SJCRH30 (cell line): ENCODE measurements at regions not wholly inside any gene's neighbourhood (a gene's known extent, or its start where the extent isn't known, plus 50 kb on each side); places are given as distances from the start of the nearest gene placed in this dataset.

ENCODE experiments used
- DNase-seq, 2 experiments: peaks; one replicate each; pipeline ENCODE4 v3.0.0-alpha.2; 2015 to 2020
- H3K27ac ChIP-seq: fragments of 250-450 bp; sonication (Bioruptor Pico); 2 replicates; pipeline ENCODE4 v1.5.1; 2020; ENCODE audit warnings: mild to moderate bottlenecking, moderate library complexity
- H3K27me3 ChIP-seq: fragments of 250-450 bp; sonication (Bioruptor Pico); 2 replicates; pipeline ENCODE4 v1.5.1; 2020; ENCODE audit warnings: mild to moderate bottlenecking, moderate library complexity
- H3K36me3 ChIP-seq: fragments of 250-450 bp; sonication (Bioruptor Pico); 2 replicates; pipeline ENCODE4 v1.5.1; 2020; ENCODE audit warnings: mild to moderate bottlenecking, moderate library complexity
- H3K4me1 ChIP-seq: fragments of 250-450 bp; sonication (Bioruptor Pico); 2 replicates; pipeline ENCODE4 v1.5.1; 2020; ENCODE audit warnings: mild to moderate bottlenecking, moderate library complexity
- H3K4me3 ChIP-seq: fragments of 250-450 bp; sonication (Bioruptor Pico); 2 replicates; pipeline ENCODE4 v1.5.1; 2020; ENCODE audit warnings: mild to moderate bottlenecking, moderate library complexity
- H3K9me3 ChIP-seq: fragments of 250-450 bp; sonication (Bioruptor Pico); replicated peaks from 2 replicates; pipeline ENCODE4 v1.5.1; 2020; ENCODE audit warnings: mild to moderate bottlenecking, moderate library complexity

- no peak overlapping the region for H3K27ac ChIP-seq
Measured at GRCh38 chr2:172340394-172340793, 87.0 kb upstream of the ITGA6 start.

GRCh38 chr2:172342078-172342477 is 85.3 kb upstream of the ITGA6 start:
- H3K27me3 ChIP-seq, result no peaks in the 10 kb centered on the region
- no peak overlapping the region for H3K4me3 ChIP-seq
- DNase-seq, result no peak
- no peaks in the 10 kb centered on the region for H3K9me3 ChIP-seq
- H3K27ac ChIP-seq, result no peak overlapping the region
- no peaks in the 10 kb centered on the region for H3K36me3 ChIP-seq
- H3K4me1 ChIP-seq, result no peaks in the 10 kb centered on the region

More at GRCh38 chr2:172340394-172340793, 87.0 kb upstream of the ITGA6 start:
- H3K27me3 ChIP-seq, result no peaks in the 10 kb centered on the region
- no peaks in the 10 kb centered on the region for H3K9me3 ChIP-seq
- no peaks in the 10 kb centered on the region for H3K36me3 ChIP-seq
- no peak for DNase-seq
- no peak overlapping the region for H3K4me3 ChIP-seq
- H3K4me1 ChIP-seq, result no peaks in the 10 kb centered on the region

- H3K9me3 ChIP-seq, result no peaks in the 10 kb centered on the region
- no peaks in the 10 kb centered on the region for H3K4me1 ChIP-seq
- DNase-seq, result no peak
- no peaks in the 10 kb centered on the region for H3K36me3 ChIP-seq
- no peaks in the 10 kb centered on the region for H3K27me3 ChIP-seq
- no peak overlapping the region for H3K27ac ChIP-seq
- no peak overlapping the region for H3K4me3 ChIP-seq
Measured at GRCh38 chr2:172342611-172343010, 84.8 kb upstream of the ITGA6 start.

GRCh38 chr2:172344159-172344558 is 83.2 kb upstream of the ITGA6 start:
- Histone ChIP-seq H3K27ac (no peak overlapping the region), H3K9me3 (no peaks in the 10 kb centered on the region)
- no peak for DNase-seq

GRCh38 chr2:172345956-172346555 is 81.3 kb upstream of the ITGA6 start:
- H3K4me3 ChIP-seq, result no peak overlapping the region
- no peaks in the 10 kb centered on the region for H3K27me3 ChIP-seq
- H3K9me3 ChIP-seq, result no peaks in the 10 kb centered on the region
- no peaks in the 10 kb centered on the region for H3K36me3 ChIP-seq
- no peaks in the 10 kb centered on the region for H3K4me1 ChIP-seq
- no peak overlapping the region for H3K27ac ChIP-seq
- no peak for DNase-seq

More at GRCh38 chr2:172344159-172344558, 83.2 kb upstream of the ITGA6 start:
- H3K4me3 ChIP-seq, result no peak overlapping the region
- no peaks in the 10 kb centered on the region for H3K36me3 ChIP-seq
- no peaks in the 10 kb centered on the region for H3K27me3 ChIP-seq
- no peaks in the 10 kb centered on the region for H3K4me1 ChIP-seq

- Histone ChIP-seq H3K9me3 (no peaks in the 10 kb centered on the region), H3K4me3 (no peak overlapping the region), H3K4me1 (no peaks in the 10 kb centered on the region), H3K27ac (no peak overlapping the region), H3K27me3 (no peaks in the 10 kb centered on the region), H3K36me3 (no peaks in the 10 kb centered on the region)
- DNase-seq, result no peak
Measured at GRCh38 chr2:172348555-172349288, 78.7 kb upstream of the ITGA6 start.

- H3K4me3 ChIP-seq, result no peak overlapping the region
- no peaks in the 10 kb centered on the region for H3K4me1 ChIP-seq
- DNase-seq, result no peak
- no peak overlapping the region for H3K27ac ChIP-seq
- no peaks in the 10 kb centered on the region for H3K9me3 ChIP-seq
- no peaks in the 10 kb centered on the region for H3K36me3 ChIP-seq
- no peaks in the 10 kb centered on the region for H3K27me3 ChIP-seq
Measured at GRCh38 chr2:172350839-172351479, 76.4 kb upstream of the ITGA6 start.

GRCh38 chr2:172351586-172351985 is 75.8 kb upstream of the ITGA6 start:
- no peaks in the 10 kb centered on the region for H3K36me3 ChIP-seq
- no peak overlapping the region for H3K4me3 ChIP-seq
- H3K4me1 ChIP-seq, result no peaks in the 10 kb centered on the region
- DNase-seq, result no peak
- H3K27ac ChIP-seq, result no peak overlapping the region
- H3K9me3 ChIP-seq, result no peaks in the 10 kb centered on the region
- H3K27me3 ChIP-seq, result no peaks in the 10 kb centered on the region

GRCh38 chr2:172354347-172354746 is 73.0 kb upstream of the ITGA6 start:
- Histone ChIP-seq H3K36me3 (no peaks in the 10 kb centered on the region), H3K27me3 (no peaks in the 10 kb centered on the region), H3K27ac (no peak overlapping the region), H3K9me3 (no peaks in the 10 kb centered on the region), H3K4me3 (no peak overlapping the region), H3K4me1 (no peaks in the 10 kb centered on the region)
- DNase-seq, result no peak

- Histone ChIP-seq H3K4me1 (no peaks in the 10 kb centered on the region), H3K36me3 (no peaks in the 10 kb centered on the region), H3K27ac (no peak overlapping the region), H3K9me3 (no peaks in the 10 kb centered on the region), H3K4me3 (no peak overlapping the region), H3K27me3 (no peaks in the 10 kb centered on the region)
- DNase-seq, result no peak
Measured at GRCh38 chr2:172357442-172357841, 69.9 kb upstream of the ITGA6 start.

GRCh38 chr2:172358691-172359556 is 68.5 kb upstream of the ITGA6 start:
- Histone ChIP-seq H3K4me1 (no peaks in the 10 kb centered on the region), H3K27ac (no peak overlapping the region), H3K4me3 (no peak overlapping the region), H3K36me3 (no peaks in the 10 kb centered on the region), H3K9me3 (no peaks in the 10 kb centered on the region), H3K27me3 (no peaks in the 10 kb centered on the region)
- DNase-seq, result no peak

- Histone ChIP-seq H3K27ac (no peak overlapping the region), H3K9me3 (no peaks in the 10 kb centered on the region), H3K36me3 (no peaks in the 10 kb centered on the region), H3K4me1 (no peaks in the 10 kb centered on the region), H3K4me3 (no peak overlapping the region), H3K27me3 (no peaks in the 10 kb centered on the region)
- no peak for DNase-seq
Measured at GRCh38 chr2:172361360-172361759, 66.0 kb upstream of the ITGA6 start.

GRCh38 chr2:172361840-172362239 is 65.5 kb upstream of the ITGA6 start:
- no peak for DNase-seq
- no peaks in the 10 kb centered on the region for H3K27me3 ChIP-seq
- H3K4me1 ChIP-seq, result no peaks in the 10 kb centered on the region
- no peaks in the 10 kb centered on the region for H3K36me3 ChIP-seq
- H3K27ac ChIP-seq, result no peak overlapping the region
- no peak overlapping the region for H3K4me3 ChIP-seq
- H3K9me3 ChIP-seq, result no peaks in the 10 kb centered on the region

GRCh38 chr2:172364261-172364660 is 63.1 kb upstream of the ITGA6 start:
- no peaks in the 10 kb centered on the region for H3K36me3 ChIP-seq
- H3K27ac ChIP-seq, result no peak overlapping the region
- H3K9me3 ChIP-seq, result peaks cover 7% of the 10 kb centered on the region; the same call in 1 of the 2 replicates
- DNase-seq, result no peak
- no peaks in the 10 kb centered on the region for H3K27me3 ChIP-seq
- no peak overlapping the region for H3K4me3 ChIP-seq
- no peaks in the 10 kb centered on the region for H3K4me1 ChIP-seq
